ENCODE measurements at regions not wholly inside any gene's neighbourhood (a gene's known extent, or its start where the extent isn't known, plus 50 kb on each side); places are given as distances from the start of the nearest gene placed in this dataset.

GRCh38 chr18:11392292-11392691 is 217.1 kb upstream of the SLC35G4 start:
- intact Hi-C loops (cut with micrococcal nuclease; ENCODE audit: unreplicated experiment) = no loop called here
- Histone ChIP-seq H3K9me3 (ENCODE audit: low read length) (no peaks in the 10 kb centered on the region), H2AFZ (ENCODE audit: low read length) (no peak overlapping the region), H3K36me3 (replicated peaks in 1 of 2; ENCODE audit: control insufficient read depth in 1 of 2, insufficient read depth in 2 of 2, low read length in 2 of 2) (no peaks in the 10 kb centered on the region), H3K79me2 (ENCODE audit: insufficient read depth, low read length) (no peaks in the 10 kb centered on the region), H3K27ac (ENCODE audit: extremely low read length, insufficient read depth, low read length) (no peak overlapping the region), H3K4me2 (ENCODE audit: low read depth, low read length) (no peak overlapping the region), H3K9ac (ENCODE audit: insufficient read depth, low read depth, low read length) (no peak overlapping the region), H3K4me1 (ENCODE audit: insufficient read depth, low read length) (no peaks in the 10 kb centered on the region), H3K27me3 (ENCODE audit: control insufficient read depth in 1 of 2, insufficient read depth in 2 of 2, low read length in 2 of 2) (no peaks in the 10 kb centered on the region), H4K20me1 (ENCODE audit: insufficient read depth, low read length) (no peaks in the 10 kb centered on the region), H3K4me3 (replicated peaks in 1 of 3; ENCODE audit: insufficient read depth in 1 of 3, low read depth in 2 of 3, low read length in 3 of 3) (no peak overlapping the region)
- BruUV-seq (replicated peaks) = no TSS peak
- ChIA-PET CTCF (ENCODE audit: low intra/inter-chr PET ratio, low total read pairs) (no interaction called here), POLR2A (no interaction called here)
- in situ Hi-C loops (cut with HindIII; ENCODE audit: extremely low pct_ligation_motif_present, low pct_unique_long_range_greater_than_20kb) = no loop called here
- no peak for DNase-seq (ENCODE audit: low spot score)
- WGBS (ENCODE audit: low lambda C conversion rate) = 65% methylated on average over 6 of the region's 6 CpGs
- no peak for ATAC-seq
- FAIRE-seq = no peak
- no peak for TF ChIP-seq ZNF782 (CRISPR knock-in tag; IDR thresholded peaks at IDR 0.05; ENCODE audit: borderline replicate concordance)
- no peak for TF ChIP-seq NR2C2 (CRISPR knock-in tag; IDR thresholded peaks at IDR 0.05; ENCODE audit: borderline replicate concordance)
- TF ChIP-seq KDM5A (IDR thresholded peaks at IDR 0.05; ENCODE audit: borderline replicate concordance, low read length) = no peak
- TF ChIP-seq GRHL1 (CRISPR knock-in tag; conservative IDR thresholded peaks at IDR 0.05) = no peak
- no peak for TF ChIP-seq ZNF616 (CRISPR knock-in tag; IDR thresholded peaks at IDR 0.05; ENCODE audit: low read depth)
- TF ChIP-seq ZXDC (CRISPR knock-in tag; IDR thresholded peaks at IDR 0.05) = no peak
- no peak for TF ChIP-seq BRD4 (CRISPR knock-in tag; IDR thresholded peaks at IDR 0.05)
- TF ChIP-seq ZHX2 (IDR thresholded peaks at IDR 0.05; ENCODE audit: low read depth) = no peak
- no peak for TF ChIP-seq ZHX2 (CRISPR knock-in tag; IDR thresholded peaks at IDR 0.05; ENCODE audit: borderline replicate concordance)
- no peak for TF ChIP-seq MAX (IDR thresholded peaks at IDR 0.05)
- TF ChIP-seq ZFX (CRISPR knock-in tag; IDR thresholded peaks at IDR 0.05; ENCODE audit: low read depth) = no peak
- no peak for TF ChIP-seq CBX5 (CRISPR knock-in tag; IDR thresholded peaks at IDR 0.05; ENCODE audit: borderline replicate concordance)
